A204.1 (cell line): ENCODE measurements at regions not wholly inside any gene's neighbourhood (a gene's known extent, or its start where the extent isn't known, plus 50 kb on each side); places are given as distances from the start of the nearest gene placed in this dataset.
"Not testable (repeated sequence)": the region's sequence is repeated elsewhere in the genome, so short reads cannot be mapped to it uniquely, and the experiment has no call there.

Experiments
- FAIRE-seq: peaks from 2 replicates; lab custom pipeline; 2012; peaks lifted over from hg19 to GRCh38; lab: Jason Lieb, UNC

DNA sequence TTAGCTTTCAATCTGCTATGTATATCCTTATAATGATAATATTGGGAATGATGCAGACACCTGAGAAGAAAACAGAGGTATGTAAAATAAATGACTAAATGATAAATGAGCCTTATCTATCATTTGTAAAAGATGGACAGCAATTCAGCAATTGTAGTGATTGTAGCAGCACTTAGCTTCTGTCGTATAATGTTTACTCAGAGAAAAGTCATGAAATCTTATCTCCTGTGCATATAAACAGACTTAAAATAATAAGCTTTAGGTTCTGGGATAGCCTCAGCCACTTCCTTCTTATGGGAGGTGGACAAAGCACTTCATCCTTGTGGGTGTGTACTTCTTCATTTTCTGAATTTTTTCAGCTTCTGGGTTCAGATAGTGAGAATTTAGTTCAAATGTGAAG lies 324.8 kb upstream of the MAP3K7 start:
- no peak for FAIRE-seq

DNA sequence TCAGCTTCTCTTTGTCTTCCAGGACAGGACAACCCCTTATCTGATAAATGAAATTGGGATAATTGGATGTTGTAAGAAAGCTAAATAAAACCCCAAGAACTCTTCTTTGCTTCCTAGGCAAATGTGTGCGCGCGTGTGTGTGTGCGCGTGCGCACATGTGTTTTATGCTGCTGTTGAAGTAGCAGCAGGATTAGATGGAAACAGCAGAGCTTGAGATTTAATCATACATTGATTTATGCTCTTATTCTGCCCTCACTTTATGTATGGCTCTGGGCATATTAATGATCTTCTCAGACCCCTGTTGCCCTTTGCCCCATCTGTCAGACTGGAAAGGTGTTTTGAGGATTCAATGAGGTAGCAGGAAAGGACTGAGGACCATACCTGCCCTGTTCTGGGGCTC lies 324.0 kb upstream of the MAP3K7 start:
- FAIRE-seq: no peak

GRCh38 chr6:90907931-90908655 lies 321.2 kb upstream of the MAP3K7 start:
- no peak for FAIRE-seq

DNA sequence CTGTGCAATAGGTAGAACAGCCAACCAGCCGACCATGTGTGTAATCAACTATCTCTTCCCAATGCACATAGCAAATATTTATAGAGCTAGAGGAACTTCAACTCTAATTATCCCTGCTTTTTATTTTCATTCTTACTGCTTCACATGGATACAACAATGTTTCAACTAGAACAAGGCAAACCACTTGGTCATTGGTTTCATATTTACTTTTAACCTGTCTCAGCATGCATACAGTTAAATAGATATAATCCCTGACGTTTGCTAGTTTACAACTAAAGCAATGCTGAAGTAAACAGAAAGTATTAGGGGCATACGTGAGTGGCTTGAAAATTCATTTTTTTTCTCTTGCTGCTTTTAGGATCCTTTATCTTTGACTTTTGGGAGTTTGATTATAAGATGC lies 318.5 kb upstream of the MAP3K7 start:
- no peak for FAIRE-seq

- no peak for FAIRE-seq
Measured at GRCh38 chr6:90900034-90900433, 313.2 kb upstream of the MAP3K7 start.

DNA sequence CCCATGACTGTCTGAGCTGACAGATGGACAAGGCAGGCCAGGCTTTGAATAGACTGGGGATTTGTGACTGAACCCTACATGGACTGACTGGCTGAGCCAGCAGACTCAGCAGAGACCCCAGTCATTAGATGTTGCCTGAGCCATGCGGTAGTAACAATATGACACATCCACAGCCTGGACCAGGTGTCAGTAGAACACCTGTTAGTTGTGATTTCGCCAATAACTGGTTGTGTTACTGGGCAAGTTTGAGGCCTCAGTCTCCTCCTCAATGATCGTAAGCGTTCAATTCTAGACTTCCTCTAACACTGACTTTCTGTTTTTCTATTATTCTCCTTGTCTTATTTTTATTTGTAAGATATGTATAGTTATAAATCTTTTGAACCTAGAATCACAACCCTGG lies 311.9 kb upstream of the MAP3K7 start:
- no peak for FAIRE-seq

GRCh38 chr6:90896075-90896547 lies 309.2 kb upstream of the MAP3K7 start:
- FAIRE-seq: no peak

- no peak for FAIRE-seq
Measured at GRCh38 chr6:90895299-90896074, 308.6 kb upstream of the MAP3K7 start.

DNA sequence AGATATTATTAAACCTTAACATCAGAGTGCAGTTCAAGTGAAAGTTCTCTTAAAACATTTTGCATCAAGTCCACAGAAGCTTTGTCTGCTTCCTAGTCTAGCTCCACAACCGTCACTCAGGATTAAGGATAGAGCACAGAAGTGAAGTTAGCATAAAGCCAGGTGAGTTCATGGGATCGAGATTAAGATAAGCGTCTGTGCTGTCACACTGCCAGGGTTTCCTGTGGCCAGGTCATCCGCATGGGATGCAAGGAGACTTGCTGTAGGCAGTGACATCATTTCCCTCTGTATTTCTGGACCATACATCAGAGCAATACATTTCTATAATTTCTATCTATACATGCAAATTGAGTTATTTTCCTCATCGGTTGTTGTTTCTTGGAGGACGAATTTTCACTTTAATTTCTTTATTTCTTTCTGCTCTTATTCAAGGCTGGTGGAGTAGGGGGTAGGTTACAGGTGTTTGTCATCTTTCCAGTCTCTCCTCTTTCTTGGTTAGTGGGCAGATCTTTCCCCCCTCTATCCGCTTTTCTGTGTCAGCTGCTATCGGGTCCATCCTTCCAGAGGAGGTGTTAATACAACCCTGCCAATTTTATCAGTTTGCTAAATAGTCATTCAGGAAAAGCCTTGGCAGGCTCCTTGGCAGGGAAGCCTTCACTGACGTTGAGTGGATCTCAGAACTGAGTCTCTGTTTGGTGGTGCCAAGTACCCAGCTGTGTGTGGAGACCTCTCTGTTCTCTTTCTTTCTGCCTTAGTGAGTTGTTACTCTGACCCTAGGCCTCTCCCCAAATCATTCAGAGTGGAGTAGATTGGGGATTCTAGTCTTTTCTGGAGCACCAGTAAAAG lies 307.6 kb upstream of the MAP3K7 start:
- no peak for FAIRE-seq

GRCh38 chr6:90893400-90893799 lies 306.5 kb upstream of the MAP3K7 start:
- FAIRE-seq: no peak

DNA sequence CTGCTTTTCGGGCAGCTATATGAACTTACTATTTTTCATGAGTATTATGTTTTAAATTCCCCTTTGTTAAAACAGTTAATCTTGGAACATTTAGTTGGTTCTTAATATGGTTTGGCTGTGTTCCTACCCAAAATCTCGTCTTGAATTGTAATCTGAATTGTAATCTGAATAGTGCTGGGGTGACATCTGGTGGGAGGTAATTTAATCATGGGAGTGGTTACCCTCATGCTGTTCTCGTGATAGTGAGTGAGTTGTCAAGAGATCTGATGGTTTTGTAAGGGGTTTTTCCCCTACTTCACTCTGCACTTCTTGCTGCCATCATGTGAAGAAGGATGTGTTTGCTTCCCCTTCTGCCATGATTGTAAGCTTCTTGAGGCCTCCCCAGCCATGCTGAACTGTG lies 305.4 kb upstream of the MAP3K7 start:
- no peak for FAIRE-seq

DNA sequence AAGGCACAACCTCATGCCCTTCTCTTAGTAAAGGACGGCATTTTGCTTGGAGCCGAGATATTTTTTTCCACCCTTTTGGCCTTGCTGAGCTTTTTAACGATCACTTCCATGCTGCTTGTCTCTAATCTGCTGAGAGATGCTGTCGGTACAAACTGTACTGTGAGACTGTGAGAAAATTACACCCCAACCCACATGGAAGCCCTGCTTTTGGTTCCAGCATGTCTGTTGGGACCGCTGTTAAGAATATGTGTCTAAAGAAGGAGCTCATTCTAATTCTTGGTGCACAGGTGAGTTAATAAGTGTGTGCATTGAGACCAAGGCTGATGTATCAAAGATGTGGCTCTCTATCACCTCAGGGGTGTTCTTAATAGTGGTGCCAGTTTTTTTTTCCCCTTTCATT lies 304.5 kb upstream of the MAP3K7 start:
- FAIRE-seq: no peak

DNA sequence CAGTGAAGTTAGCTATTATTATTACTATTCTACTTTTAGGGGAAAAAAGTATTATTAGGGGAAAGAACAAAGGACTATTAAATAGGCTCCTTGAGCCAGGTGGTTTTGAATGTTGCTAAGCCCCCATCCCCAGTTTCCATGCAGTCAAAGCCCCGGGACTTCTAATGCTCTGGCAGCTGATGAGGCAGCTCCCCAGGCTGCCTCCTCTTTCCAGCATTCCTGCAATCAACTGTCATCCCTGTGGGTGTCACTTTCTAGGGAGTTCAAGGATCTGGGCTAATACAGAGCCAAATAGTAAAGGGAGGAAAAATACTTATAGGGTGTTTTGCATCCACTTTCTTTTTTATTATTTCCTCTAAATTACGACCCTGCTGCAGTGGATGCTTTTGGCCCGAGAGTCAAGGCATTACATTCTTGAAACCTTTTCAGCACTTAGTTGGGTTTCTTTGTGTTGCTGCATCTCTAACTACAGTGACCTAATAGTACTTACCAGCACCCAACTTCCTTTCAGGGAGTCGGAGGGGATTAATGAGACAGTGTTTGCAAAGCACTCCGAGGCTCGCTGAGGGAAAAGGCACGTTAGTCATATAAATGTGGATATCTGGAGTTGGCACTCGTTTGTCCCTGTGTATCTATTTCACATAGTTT lies 303.9 kb upstream of the MAP3K7 start:
- FAIRE-seq: no peak

DNA sequence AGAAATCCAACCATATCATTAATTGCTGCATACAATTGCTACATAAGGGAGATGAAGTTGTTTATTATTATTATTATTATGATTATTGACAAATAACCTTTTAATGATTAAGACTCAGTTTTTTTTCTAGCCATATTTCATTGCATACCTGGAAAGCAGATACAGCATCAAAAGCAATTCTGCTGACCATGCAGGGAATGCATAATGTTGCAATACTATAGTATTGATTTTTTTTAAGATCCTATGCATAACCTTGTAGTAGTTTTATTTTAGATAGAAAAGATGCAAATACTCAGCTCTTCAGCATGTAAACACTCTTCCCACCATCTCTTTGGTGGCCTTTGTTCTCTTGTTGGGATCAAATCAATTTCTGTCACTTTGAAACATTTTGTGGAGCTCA lies 300.9 kb upstream of the MAP3K7 start:
- no peak for FAIRE-seq

GRCh38 chr6:90885611-90886056 lies 298.8 kb upstream of the MAP3K7 start:
- FAIRE-seq: no peak

DNA sequence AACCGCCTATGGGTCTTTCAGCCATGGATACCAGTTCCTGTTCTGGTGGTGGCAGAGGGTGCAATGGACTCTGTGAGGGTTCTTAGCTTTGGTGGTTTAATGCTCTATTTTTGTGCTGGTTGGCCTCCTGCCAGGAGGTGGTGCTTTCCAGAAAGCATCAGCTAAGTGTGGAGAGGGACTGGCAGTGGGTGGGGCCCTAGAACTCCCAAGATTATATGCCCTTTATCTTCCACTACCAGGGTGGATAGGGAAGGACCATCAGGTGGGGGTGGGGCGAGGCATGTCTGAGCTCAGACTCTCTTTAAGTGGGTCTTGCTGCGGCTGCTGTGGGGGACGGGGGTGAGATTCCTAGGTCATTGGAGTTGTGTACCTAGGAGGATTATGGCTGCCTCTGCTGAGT lies 298.3 kb upstream of the MAP3K7 start:
- not testable (repeated sequence) for FAIRE-seq

DNA sequence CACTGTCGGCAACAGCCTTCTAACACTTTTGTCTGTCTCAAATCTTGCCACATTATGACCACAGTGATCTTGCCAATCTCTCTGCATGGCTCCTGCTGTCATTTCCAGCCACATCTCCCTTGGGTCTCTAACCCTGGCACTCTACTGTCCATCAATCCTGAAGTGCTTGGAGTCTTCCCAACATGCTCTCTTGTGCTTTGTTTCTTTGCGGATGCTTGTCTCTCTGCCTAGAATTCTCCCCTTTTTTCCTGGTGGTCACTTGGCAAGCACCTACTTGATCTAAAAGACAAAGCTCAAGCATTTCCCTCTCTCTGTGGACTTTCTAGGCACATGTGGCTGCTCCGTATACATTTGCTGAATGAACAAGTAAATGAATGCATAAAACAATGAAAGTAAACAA lies 290.7 kb upstream of the MAP3K7 start:
- no peak for FAIRE-seq

DNA sequence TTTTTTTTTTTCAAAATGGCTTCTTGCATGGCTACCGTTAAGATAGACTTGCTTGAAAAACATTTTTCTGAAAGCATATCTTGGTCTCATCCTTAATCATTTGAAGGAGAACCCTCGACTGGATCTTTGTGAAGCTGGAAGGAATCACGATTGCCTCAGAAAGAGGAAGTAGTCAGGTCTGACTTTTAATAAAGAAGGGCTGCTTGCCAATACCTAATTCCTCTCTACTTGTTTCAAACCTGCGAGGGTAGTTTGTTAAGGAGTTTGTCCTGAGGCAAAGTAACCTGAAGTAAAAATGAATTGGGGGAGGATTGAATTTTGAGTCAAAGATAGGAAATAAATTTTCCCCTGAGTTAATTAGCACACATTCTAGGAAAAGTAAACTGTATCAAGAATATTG lies 288.1 kb upstream of the MAP3K7 start:
- no peak for FAIRE-seq

- FAIRE-seq: no peak
Measured at GRCh38 chr6:90872981-90873380, 286.1 kb upstream of the MAP3K7 start.

- no peak for FAIRE-seq
Measured at GRCh38 chr6:90870561-90870960, 283.7 kb upstream of the MAP3K7 start.

GRCh38 chr6:90868656-90869055 lies 281.8 kb upstream of the MAP3K7 start:
- no peak for FAIRE-seq

DNA sequence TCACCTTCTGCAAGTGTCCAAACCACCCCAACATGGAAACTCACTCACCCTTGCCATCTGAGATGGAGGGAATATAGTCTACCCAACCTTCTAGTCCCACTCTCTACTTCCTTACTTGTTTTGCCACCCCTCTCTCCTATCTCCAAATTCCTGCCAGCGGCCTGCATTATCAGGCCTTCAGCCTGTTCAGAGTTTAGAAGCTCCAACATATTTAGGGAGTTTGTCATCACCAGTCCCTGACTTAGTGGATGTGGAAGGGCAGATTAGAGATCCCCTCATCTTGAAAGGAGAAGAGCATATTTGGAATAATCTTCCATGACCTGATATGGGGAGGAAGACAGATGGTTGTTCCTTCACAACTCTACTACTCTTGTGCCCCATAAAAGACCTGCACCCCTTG lies 281.4 kb upstream of the MAP3K7 start:
- FAIRE-seq: no peak
